K562 (cell line): ENCODE measurements at regions not wholly inside any gene's neighbourhood (a gene's known extent, or its start where the extent isn't known, plus 50 kb on each side); places are given as distances from the start of the nearest gene placed in this dataset.

Source experiments
- ATAC-seq: fragments of 200-7000 bp; cut with Tn5 transposase; 3 replicates; pipeline ENCODE4 v1.9.1; 2020; ENCODE audit warnings: moderate library complexity
- BruUV-seq: library from RNA; stranded (reverse); fragments of 400-500 nt; replicated peaks from 2 replicates; lab custom pipeline; 2021; lab: Mats Ljungman, UMichigan
- CTCF ChIA-PET: fragments of 300-600 bp; formaldehyde crosslinking; extraction: SDS; loops from one replicate; lab custom pipeline; 2021; ENCODE audit warnings: low intra/inter-chr PET ratio; lab: Yijun Ruan, JAX
- POLR2A ChIA-PET: fragments of 300-600, 350-650 bp; sonication (Branson Sonifier 250); formaldehyde crosslinking; extraction: SDS; loops from one replicate; lab custom pipeline; 2021; ENCODE audit warnings: antibody characterized with exemption, inconsistent platforms; lab: Yijun Ruan, JAX
- DNase-seq, 4 experiments: peaks; one replicate each; pipeline versions ENCODE4 v3.0.0 to v3.0.0-alpha.2; 2011 to 2018; ENCODE audit warnings: low spot score in 3 of 4, mixed read lengths in 3 of 4; ENCODE audit errors: extremely low read depth in 1 of 4
- FAIRE-seq: peaks from 2 replicates; lab custom pipeline; 2011; peaks lifted over from hg19 to GRCh38; lab: Jason Lieb, UNC
- H2AFZ ChIP-seq: 2 replicates; pipeline ENCODE4 v1.6.0; 2011; ENCODE audit warnings: low read depth, low read length, control low read depth, inconsistent platforms
- H3K27ac ChIP-seq: fragments of 200-600 bp; 3 replicates; pipeline ENCODE4 v1.8.0; 2011; ENCODE audit warnings: low read depth, mild to moderate bottlenecking, control low read depth, inconsistent platforms, low read length, moderate library complexity, mixed read lengths; ENCODE audit errors: extremely low read depth
- H3K27me3 ChIP-seq, 2 experiments: fragments of 300-600 bp in 1 of 2; 2 replicates in 1 of 2; 3 replicates in 1 of 2; pipeline versions ENCODE4 v1.6.0 to v1.8.0; 2011; ENCODE audit warnings: inconsistent platforms in 2 of 2, low read length in 2 of 2, mild to moderate bottlenecking in 1 of 2, mixed read lengths in 1 of 2, moderate library complexity in 1 of 2; ENCODE audit not compliant: control insufficient read depth in 2 of 2, insufficient read depth in 2 of 2
- H3K36me3 ChIP-seq: fragments of 300-600 bp; 3 replicates; pipeline ENCODE4 v1.8.0; 2011; ENCODE audit warnings: mild to moderate bottlenecking, low read length, inconsistent platforms; ENCODE audit not compliant: control insufficient read depth, insufficient read depth
- H3K4me1 ChIP-seq, 2 experiments: fragments of 200-600 bp in 1 of 2; replicated peaks in 1 of 2; 2 replicates in 1 of 2; 3 replicates in 1 of 2; pipeline versions ENCODE4 v1.5.1 to v1.8.0; 2011; ENCODE audit warnings: inconsistent platforms in 2 of 2, low read length in 2 of 2, mild to moderate bottlenecking in 1 of 2, mixed read lengths in 1 of 2, moderate library complexity in 1 of 2; ENCODE audit not compliant: control insufficient read depth in 2 of 2, insufficient read depth in 2 of 2
- H3K4me2 ChIP-seq: 2 replicates; pipeline ENCODE4 v1.6.1; 2011; ENCODE audit warnings: low read length, control low read depth, inconsistent platforms, mixed read lengths; ENCODE audit not compliant: insufficient read depth
- H3K4me3 ChIP-seq: fragments of 200-600 bp; sonication (generic), shearing (Covaris generic); 2 replicates; pipeline ENCODE4 v1.5.1; 2016; ENCODE audit warnings: control low read depth, inconsistent platforms
- H3K79me2 ChIP-seq: fragments of 200-600 bp; 3 replicates; pipeline ENCODE4 v1.8.0; 2011; ENCODE audit warnings: low read length, inconsistent platforms; ENCODE audit not compliant: control insufficient read depth, insufficient read depth
- H3K9ac ChIP-seq, 2 experiments: 2 replicates each; pipeline versions ENCODE4 v1.6.0 to v1.6.1; 2011; ENCODE audit warnings: low read depth in 2 of 2, low read length in 2 of 2, control low read depth in 1 of 2, inconsistent platforms in 1 of 2, mild to moderate bottlenecking in 1 of 2, mixed read lengths in 1 of 2; ENCODE audit not compliant: insufficient read depth in 1 of 2
- H3K9me1 ChIP-seq: one replicate; pipeline ENCODE4 v1.6.0; 2011; ENCODE audit warnings: inconsistent platforms, mild to moderate bottlenecking, low read length, moderate library complexity; ENCODE audit not compliant: control insufficient read depth, insufficient read depth
- H3K9me3 ChIP-seq: replicated peaks from 2 replicates; pipeline ENCODE4 v1.5.1; 2011; ENCODE audit warnings: low read depth, low read length, inconsistent platforms; ENCODE audit not compliant: control insufficient read depth, insufficient read depth
- H4K20me1 ChIP-seq: replicated peaks from 2 replicates; pipeline ENCODE4 v1.6.1; 2011; ENCODE audit warnings: low read length, inconsistent platforms, mixed read lengths; ENCODE audit not compliant: control insufficient read depth, insufficient read depth
- ARID1B ChIP-seq: fragments of 450-650 bp; IDR thresholded peaks from 2 replicates; pipeline ENCODE4 v1.6.1; 2016; ENCODE audit warnings: antibody characterized with exemption, mild to moderate bottlenecking, inconsistent platforms
- ATF3 ChIP-seq, 2 experiments: fragments of 450-650 bp in 1 of 2; sonication (generic) in 1 of 2; formaldehyde crosslinking in 1 of 2; IDR thresholded peaks in 1 of 2; conservative IDR thresholded peaks in 1 of 2; 2 replicates each; pipeline versions ENCODE4 v1.6.1 to v1.8.1; 2016 to 2023; ENCODE audit warnings: mild to moderate bottlenecking in 2 of 2, moderate library complexity in 2 of 2, inconsistent platforms in 1 of 2, missing genetic modification reagents in 1 of 2
- CBFA2T2 ChIP-seq: fragments of 450-650 bp; conservative IDR thresholded peaks from 2 replicates; pipeline ENCODE4 v1.6.1; 2017; ENCODE audit warnings: mild to moderate bottlenecking
- CBFA2T3 ChIP-seq: fragments of 450-650 bp; IDR thresholded peaks from 2 replicates; pipeline ENCODE4 v1.6.1; 2017
- DPF2 ChIP-seq: fragments of 450-650 bp; IDR thresholded peaks from 2 replicates; pipeline ENCODE4 v1.6.1; 2016
- FOSL1 ChIP-seq: fragments of 200-800 bp; sonication (Bioruptor generic); conservative IDR thresholded peaks from 2 replicates; pipeline ENCODE4 v1.6.1; 2016; ENCODE audit warnings: missing genetic modification characterization, missing compliant biosample characterization
- JUND ChIP-seq, 2 experiments: IDR thresholded peaks; 2 replicates in 1 of 2; 3 replicates in 1 of 2; pipeline ENCODE4 v1.6.1; 2011; ENCODE audit warnings: borderline replicate concordance in 2 of 2, low read depth in 2 of 2, low read length in 2 of 2, improper control_type of control experiment in 1 of 2, missing biosample characterization in 1 of 2, missing genetic modification characterization in 1 of 2, missing genetic modification reagents in 1 of 2
- KHSRP ChIP-seq: fragments of 450-650 bp; IDR thresholded peaks from 2 replicates; pipeline ENCODE4 v1.6.1; 2017
- MTF1 ChIP-seq: fragments of 250-450 bp; sonication (Bioruptor Pico); IDR thresholded peaks from 2 replicates; pipeline ENCODE4 v1.9.0; 2021; ENCODE audit warnings: moderate library complexity, mild to moderate bottlenecking, inconsistent platforms, borderline replicate concordance
- MYC ChIP-seq, 2 experiments: fragments of 250-450 bp in 1 of 2; sonication (Bioruptor Pico) in 1 of 2; IDR thresholded peaks; 2 replicates each; pipeline versions ENCODE4 v1.5.1 to v1.6.1; 2012 to 2021; ENCODE audit warnings: low read depth in 2 of 2, borderline replicate concordance in 1 of 2, improper control_type of control experiment in 1 of 2, low read length in 1 of 2, mild to moderate bottlenecking in 1 of 2, moderate library complexity in 1 of 2
- NCOR1 ChIP-seq: fragments of 450-650 bp; IDR thresholded peaks from 2 replicates; pipeline ENCODE4 v1.6.1; 2016; ENCODE audit warnings: mild to moderate bottlenecking, moderate library complexity
- NR3C1 ChIP-seq: sonication (generic); formaldehyde crosslinking; IDR thresholded peaks from 2 replicates; pipeline ENCODE4 v1.8.1; 2022; ENCODE audit warnings: missing genetic modification reagents
- TAL1 ChIP-seq: fragments of 450-650 bp; IDR thresholded peaks from 2 replicates; pipeline ENCODE4 v1.6.1; 2016; ENCODE audit warnings: mild to moderate bottlenecking
- TCF3 ChIP-seq: sonication (generic); formaldehyde crosslinking; IDR thresholded peaks from 2 replicates; pipeline ENCODE4 v1.4.0; 2020; ENCODE audit warnings: mild to moderate bottlenecking, missing genetic modification reagents
- ZBTB11 ChIP-seq, 3 experiments: fragments of 200-800 bp in 1 of 3; fragments of 250-450 bp in 1 of 3; fragments of 450-650 bp in 1 of 3; sonication (Bioruptor Pico) in 1 of 3; sonication (Bioruptor generic) in 1 of 3; formaldehyde crosslinking in 1 of 3; IDR thresholded peaks; 2 replicates each; pipeline versions ENCODE4 v1.6.1 to v1.8.0; 2016 to 2022; ENCODE audit warnings: mild to moderate bottlenecking in 2 of 3, missing genetic modification characterization in 2 of 3, missing compliant biosample characterization in 1 of 3, moderate library complexity in 1 of 3
- ZNF174 ChIP-seq: fragments of 250-450 bp; sonication (Bioruptor Pico); IDR thresholded peaks from 2 replicates; pipeline ENCODE4 v1.4.0; 2020; ENCODE audit warnings: mild to moderate bottlenecking
- ZNF695 ChIP-seq: fragments of 450-650 bp; formaldehyde crosslinking; IDR thresholded peaks from 2 replicates; pipeline ENCODE4 v1.4.0; 2020; ENCODE audit warnings: mild to moderate bottlenecking, moderate library complexity
- WGBS: fragments of 100-300 bp; shearing (Covaris generic); methylation state at CpG from one replicate; pipeline ENCODE4 v1.1.6; 2016; ENCODE audit warnings: low coverage, mixed read lengths; ENCODE audit not compliant: insufficient coverage; ENCODE audit errors: missing lambda C conversion rate; 5-methylcytosine and 5-hydroxymethylcytosine counted together
- in situ Hi-C: fragments of 300-500 bp; cut with MboI; formaldehyde crosslinking; loops from 4 replicates; pipeline ENCODE4 v1.15.0; 2018; ENCODE audit warnings: inconsistent platforms, mixed read lengths
- intact Hi-C: fragments of 100-400 bp; cut with micrococcal nuclease; formaldehyde crosslinking; loops from 2 replicates; pipeline ENCODE4 v1.14.2; 2022

DNA sequence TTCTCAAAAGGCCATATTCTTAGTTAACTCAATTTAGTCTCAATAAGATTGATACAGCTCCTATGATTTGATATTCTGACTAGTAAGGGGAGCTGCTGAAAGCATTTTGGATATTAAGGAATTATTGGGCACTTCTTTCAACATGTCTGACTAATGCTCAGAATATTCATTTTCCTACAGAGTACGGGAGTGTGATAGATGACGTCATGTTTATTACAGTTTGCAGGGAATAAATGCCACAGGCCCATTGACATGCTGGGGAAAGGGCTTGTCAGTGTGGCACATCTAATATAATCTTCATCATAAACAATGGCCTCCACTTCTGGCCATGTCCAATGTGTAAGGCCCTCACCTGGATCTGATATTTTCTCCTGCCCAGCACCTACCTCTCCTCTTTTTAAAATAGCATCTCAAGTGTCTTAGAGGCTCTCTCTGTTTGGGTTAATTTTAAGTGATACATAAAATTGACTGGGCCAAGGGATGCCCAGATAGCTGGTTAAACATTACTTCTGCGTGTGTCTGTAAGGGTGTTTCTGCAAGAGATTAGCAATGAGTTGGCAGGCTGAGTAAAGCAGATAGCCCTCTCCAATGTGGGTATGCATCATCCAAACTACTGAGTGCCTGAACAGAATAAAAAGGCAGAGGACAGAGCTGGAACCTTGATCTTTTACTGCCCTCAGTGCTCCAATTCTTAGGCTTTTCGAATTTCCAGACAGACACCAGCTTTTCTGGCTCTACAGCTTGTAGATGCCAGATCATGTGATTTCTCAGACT is 99.3 kb downstream of the SLC24A2 start:
- intact Hi-C loops (no loop called here), in situ Hi-C loops (no loop called here)
- Histone ChIP-seq H3K27ac (no peak overlapping the region), H3K36me3 (no peaks in the 10 kb centered on the region), H3K27me3 (no peaks in the 10 kb centered on the region), H3K9me1 (no peaks in the 10 kb centered on the region), H2AFZ (no peak overlapping the region), H3K4me2 (no peak overlapping the region), H4K20me1 (no peaks in the 10 kb centered on the region), H3K4me3 (no peak overlapping the region), H3K79me2 (no peaks in the 10 kb centered on the region), H3K9ac (no peak overlapping the region), H3K9me3 (no peaks in the 10 kb centered on the region; the same call in 1 of the 2 replicates), H3K4me1 (no peaks in the 10 kb centered on the region)
- no peak for ATAC-seq
- 7% methylated on average over 4 of the region's 4 CpGs for WGBS
- BruUV-seq: no TSS peak
- FAIRE-seq: no peak
- DNase-seq: no peak
- TF ChIP-seq ARID1B: peak; percentile 17; the same call in 1 of the 2 replicates
- no peak for TF ChIP-seq ZBTB11 (CRISPR knock-in tag; IDR thresholded peaks at IDR 0.05)
- TF ChIP-seq CBFA2T2: peak; percentile 41; the same call in 1 of the 2 replicates
- no peak for TF ChIP-seq MYC (IDR thresholded peaks at IDR 0.05; ENCODE audit: low read depth, low read length)
- no peak for TF ChIP-seq MYC (CRISPR knock-in tag; IDR thresholded peaks at IDR 0.05; ENCODE audit: borderline replicate concordance, low read depth)
- peak; percentile 26; the same call in 1 of the 2 replicates for TF ChIP-seq TAL1
- no peak for TF ChIP-seq ZNF174
- TF ChIP-seq KHSRP: no peak
- peak; percentile 70; the same call in 1 of the 2 replicates for TF ChIP-seq TCF3 (CRISPR knock-in tag)
- TF ChIP-seq NR3C1 (CRISPR knock-in tag): no peak
- TF ChIP-seq JUND (IDR thresholded peaks at IDR 0.05; ENCODE audit: borderline replicate concordance, low read depth, low read length): no peak
- peak; percentile 14; the same call in 1 of the 3 replicates for TF ChIP-seq JUND (tag; IDR thresholded peaks at IDR 0.05; ENCODE audit: borderline replicate concordance, low read depth, low read length)
- TF ChIP-seq ZNF695: no peak
- TF ChIP-seq NCOR1: no peak
- no peak for TF ChIP-seq DPF2
- peak; percentile 56; the same call in 1 of the 2 replicates for TF ChIP-seq FOSL1
- TF ChIP-seq MTF1 (CRISPR knock-in tag): no peak
- peak; percentile 63 for TF ChIP-seq CBFA2T3
- peak; percentile 63 for TF ChIP-seq ATF3 (IDR thresholded peaks at IDR 0.05)
- TF ChIP-seq ATF3 (CRISPR knock-in tag; conservative IDR thresholded peaks at IDR 0.05): no peak
- ChIA-PET POLR2A (no interaction called here), CTCF (no interaction called here)
